ENCODE measurements at regions not wholly inside any gene's neighbourhood (a gene's known extent, or its start where the extent isn't known, plus 50 kb on each side); places are given as distances from the start of the nearest gene placed in this dataset.

DNA sequence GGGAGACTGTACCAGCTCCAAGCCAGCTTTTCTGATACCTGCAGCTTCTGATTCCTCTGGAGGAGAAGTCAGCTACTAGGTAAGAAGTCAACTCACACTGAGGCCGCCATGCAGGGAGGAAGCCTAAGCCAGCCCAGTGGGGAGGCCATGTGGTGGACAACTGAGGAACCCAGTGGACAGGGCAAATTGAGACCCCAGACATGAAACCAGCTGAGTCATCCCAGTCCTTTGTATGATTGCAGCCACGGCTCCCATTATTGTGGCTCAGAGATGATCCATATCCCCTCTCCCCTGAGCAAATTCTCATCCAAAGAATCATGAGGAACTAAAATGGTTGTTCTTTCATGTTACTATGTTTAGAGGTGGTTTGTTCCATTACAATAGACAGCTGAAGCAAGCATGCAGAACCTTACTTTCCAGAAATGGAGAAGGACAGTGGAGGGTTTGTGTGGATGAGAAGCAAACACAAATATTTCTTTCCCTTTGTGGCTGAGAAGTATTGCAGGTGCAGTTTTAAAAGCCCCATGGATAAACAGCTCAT lies 1147.3 kb upstream of the TMEM132C start:
- TF ChIP-seq KDM1A (IDR thresholded peaks at IDR 0.05; ENCODE audit: borderline replicate concordance, low read length): no peak
- TF ChIP-seq, protein P1, sequence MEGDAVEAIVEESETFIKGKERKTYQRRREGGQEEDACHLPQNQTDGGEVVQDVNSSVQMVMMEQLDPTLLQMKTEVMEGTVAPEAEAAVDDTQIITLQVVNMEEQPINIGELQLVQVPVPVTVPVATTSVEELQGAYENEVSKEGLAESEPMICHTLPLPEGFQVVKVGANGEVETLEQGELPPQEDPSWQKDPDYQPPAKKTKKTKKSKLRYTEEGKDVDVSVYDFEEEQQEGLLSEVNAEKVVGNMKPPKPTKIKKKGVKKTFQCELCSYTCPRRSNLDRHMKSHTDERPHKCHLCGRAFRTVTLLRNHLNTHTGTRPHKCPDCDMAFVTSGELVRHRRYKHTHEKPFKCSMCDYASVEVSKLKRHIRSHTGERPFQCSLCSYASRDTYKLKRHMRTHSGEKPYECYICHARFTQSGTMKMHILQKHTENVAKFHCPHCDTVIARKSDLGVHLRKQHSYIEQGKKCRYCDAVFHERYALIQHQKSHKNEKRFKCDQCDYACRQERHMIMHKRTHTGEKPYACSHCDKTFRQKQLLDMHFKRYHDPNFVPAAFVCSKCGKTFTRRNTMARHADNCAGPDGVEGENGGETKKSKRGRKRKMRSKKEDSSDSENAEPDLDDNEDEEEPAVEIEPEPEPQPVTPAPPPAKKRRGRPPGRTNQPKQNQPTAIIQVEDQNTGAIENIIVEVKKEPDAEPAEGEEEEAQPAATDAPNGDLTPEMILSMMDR (IDR thresholded peaks at IDR 0.05; ENCODE audit: control extremely low read depth in 1 of 3, insufficient read depth in 1 of 3, low read depth in 1 of 3, low read length in 3 of 3): no peak
